ENCODE measurements at regions not wholly inside any gene's neighbourhood (a gene's known extent, or its start where the extent isn't known, plus 50 kb on each side); places are given as distances from the start of the nearest gene placed in this dataset.
A peak's percentile ranks its signal among the peaks of the same experiment; 100 is the strongest.

DNA sequence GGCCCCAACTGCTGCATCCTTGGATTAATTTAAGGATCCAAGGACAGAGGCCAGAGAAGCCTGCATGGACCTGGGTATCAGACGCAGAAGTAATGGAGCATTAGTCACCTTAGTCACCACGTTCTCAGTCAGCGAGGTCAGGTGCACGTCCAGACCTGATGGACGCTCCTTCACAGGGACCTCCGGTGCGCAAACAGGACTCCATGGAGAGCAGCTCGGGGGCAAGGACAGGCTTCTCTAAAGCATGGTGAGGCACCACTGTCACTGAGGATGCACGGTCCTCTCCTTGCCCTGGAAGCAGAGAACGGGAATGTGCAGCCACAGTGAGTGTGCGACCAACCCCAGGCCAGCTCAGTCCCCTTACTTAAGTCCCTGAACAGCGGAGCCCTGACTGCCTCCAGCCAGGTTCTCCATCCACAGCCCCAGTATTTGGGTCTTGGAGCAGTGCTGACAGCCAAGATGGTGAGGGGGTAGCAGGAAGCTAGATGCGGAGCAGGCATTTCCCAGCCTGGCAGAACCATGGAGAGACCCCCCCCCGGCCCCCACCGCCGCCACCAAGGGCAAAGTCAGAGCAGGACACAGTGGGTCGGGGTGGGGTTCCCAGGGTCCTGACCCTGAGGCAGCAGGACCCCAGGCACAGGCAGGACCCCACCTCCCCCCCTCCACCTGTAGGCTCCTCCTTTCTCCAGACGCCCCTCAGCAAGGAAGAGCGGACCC, 253.4 kb upstream of the SFSWAP start (continued):
- TF ChIP-seq TEAD4 (IDR thresholded peaks at IDR 0.05; ENCODE audit: low read length) (no peak), TEAD4 (CRISPR knock-in tag; IDR thresholded peaks at IDR 0.05; ENCODE audit: borderline replicate concordance) (no peak), ZNF444 (CRISPR knock-in tag; IDR thresholded peaks at IDR 0.05) (no peak)

DNA sequence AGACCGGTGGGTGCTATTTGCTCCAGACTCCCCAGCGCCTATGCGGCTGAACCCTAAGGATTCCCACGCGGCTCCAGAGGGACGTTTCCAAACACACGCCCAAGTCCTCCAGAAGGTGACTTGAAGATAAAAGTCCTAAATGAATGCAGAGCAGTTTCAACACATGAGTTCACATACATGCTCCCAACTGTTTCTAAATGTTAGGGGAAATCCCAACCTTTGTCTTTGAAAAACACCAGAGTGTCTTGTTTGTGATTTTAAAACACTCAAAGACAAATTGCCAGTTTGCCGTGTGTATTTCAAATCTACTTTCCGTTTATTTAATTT, 252.9 kb upstream of the SFSWAP start:
- Histone ChIP-seq H3K27ac (ENCODE audit: extremely low read depth, low read depth, low read length) (no peak overlapping the region), H3K9me1 (ENCODE audit: control insufficient read depth, insufficient read depth, low read length) (no peaks in the 10 kb centered on the region), H3K4me1 (replicated peaks in 1 of 2; ENCODE audit: control insufficient read depth in 2 of 2, insufficient read depth in 2 of 2, low read length in 2 of 2) (peaks cover 0 to 14% of the 10 kb centered on the region in 2 experiments; a peak in 3 of 5 replicates), H2AFZ (ENCODE audit: low read depth, low read length) (no peak overlapping the region), H3K79me2 (ENCODE audit: control insufficient read depth, insufficient read depth, low read length) (no peaks in the 10 kb centered on the region), H3K4me2 (ENCODE audit: insufficient read depth, low read length) (no peak overlapping the region), H3K36me3 (ENCODE audit: control insufficient read depth, insufficient read depth, low read length) (no peaks in the 10 kb centered on the region), H3K27me3 (ENCODE audit: control insufficient read depth in 2 of 2, insufficient read depth in 2 of 2, low read length in 2 of 2) (peaks cover 23 to 56% of the 10 kb centered on the region in 2 experiments), H3K9me3 (replicated peaks; ENCODE audit: control insufficient read depth, insufficient read depth, low read depth, low read length) (no peaks in the 10 kb centered on the region), H4K20me1 (replicated peaks; ENCODE audit: control insufficient read depth, insufficient read depth, low read length) (no peaks in the 10 kb centered on the region), H3K9ac (ENCODE audit: insufficient read depth in 1 of 2, low read depth in 2 of 2, low read length in 2 of 2) (no peak overlapping the region), H3K4me3 (no peak overlapping the region)
- in situ Hi-C loops (cut with MboI), result no loop called here
- ChIA-PET CTCF (ENCODE audit: low intra/inter-chr PET ratio) (no interaction called here), POLR2A (no interaction called here)
- TF ChIP-seq TCF7L2 (IDR thresholded peaks at IDR 0.05; ENCODE audit: low read depth, low read length) (no peak), MYNN (IDR thresholded peaks at IDR 0.05) (peak; percentile 91), MYNN (CRISPR knock-in tag; IDR thresholded peaks at IDR 0.05) (no peak), CEBPG (CRISPR knock-in tag; IDR thresholded peaks at IDR 0.05) (no peak), CEBPG (tag; conservative IDR thresholded peaks at IDR 0.05 in 1 of 2, IDR thresholded peaks at IDR 0.05 in 1 of 2) (no peak), NR2C2 (CRISPR knock-in tag; IDR thresholded peaks at IDR 0.05) (no peak), NR2C2 (tag; IDR thresholded peaks at IDR 0.05) (no peak)
- intact Hi-C loops (cut with micrococcal nuclease), result loop anchor here (10.0 kb wide), 3 partner anchors 133 to 343 kb away; no protein-coding TSS in a partner anchor
- 18% methylated on average over 9 of the region's 9 CpGs for WGBS (ENCODE audit: insufficient coverage, low coverage, missing lambda C conversion rate)
- ATAC-seq, result no peak
- no peak for DNase-seq (ENCODE audit: extremely low read depth in 1 of 4, low spot score in 3 of 4)
- FAIRE-seq, result no peak
- no TSS peak for BruUV-seq (replicated peaks)
